NT2/D1 (cell line): ENCODE measurements at regions not wholly inside any gene's neighbourhood (a gene's known extent, or its start where the extent isn't known, plus 50 kb on each side); places are given as distances from the start of the nearest gene placed in this dataset.

Experiments used
- SUZ12 ChIP-seq: IDR thresholded peaks from 2 replicates; pipeline ENCODE4 v1.6.1; 2011; ENCODE audit not compliant: insufficient read length, insufficient read depth; ENCODE audit errors: extremely low read depth
- YY1 ChIP-seq: IDR thresholded peaks from 2 replicates; pipeline ENCODE4 v1.6.1; 2011; ENCODE audit not compliant: insufficient read length, insufficient read depth
- ZNF274 ChIP-seq: IDR thresholded peaks from 2 replicates; pipeline ENCODE4 v1.6.1; 2011; ENCODE audit warnings: mild to moderate bottlenecking, low read depth, low read length

GRCh38 chr5:92942762-92943161, 638.3 kb downstream of the NR2F1-AS1 start:
- TF ChIP-seq ZNF274 (no peak), YY1 (no peak), SUZ12 (no peak)
